GM21529 (cell line): ENCODE measurements at regions not wholly inside any gene's neighbourhood (a gene's known extent, or its start where the extent isn't known, plus 50 kb on each side); places are given as distances from the start of the nearest gene placed in this dataset.

Experiments used
- ATAC-seq: cut with Tn5 transposase; IDR thresholded peaks from one replicate; pipeline ENCODE4 v1.9.1; 2021; ENCODE audit not compliant: unreplicated experiment

DNA sequence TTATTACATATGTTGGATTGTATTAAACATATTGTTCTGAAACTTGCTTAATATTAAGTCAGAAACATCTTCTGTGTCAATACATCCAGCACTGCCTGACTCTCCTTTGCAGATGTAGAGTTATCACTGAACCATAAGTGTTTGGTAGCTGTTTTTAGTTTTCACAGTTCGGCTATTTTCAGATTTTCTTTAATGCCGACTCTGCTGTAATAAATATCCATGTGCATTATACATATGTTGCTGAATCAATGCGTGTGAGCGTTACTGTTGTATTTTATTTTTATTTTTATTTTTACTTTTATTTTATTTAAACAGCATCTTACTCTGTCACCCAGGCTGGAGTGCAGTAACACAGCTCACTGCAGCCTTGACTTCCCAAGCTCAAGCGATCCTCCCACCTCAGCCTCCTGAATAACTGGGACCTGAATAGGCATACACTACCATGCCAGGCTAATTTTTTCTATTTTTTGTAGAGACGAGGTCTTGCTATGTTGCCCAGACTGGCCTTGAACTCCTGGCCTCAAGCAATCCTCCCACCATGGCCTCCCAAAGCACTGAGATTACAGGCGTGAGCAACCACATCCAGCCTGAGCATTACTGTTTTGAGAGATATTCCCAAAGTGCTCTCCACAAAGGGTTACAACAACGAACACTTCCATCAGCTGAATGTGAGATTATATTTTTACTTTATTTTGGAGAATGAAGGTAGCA, 50.7 kb upstream of the NOCT start:
- no peak for ATAC-seq

DNA sequence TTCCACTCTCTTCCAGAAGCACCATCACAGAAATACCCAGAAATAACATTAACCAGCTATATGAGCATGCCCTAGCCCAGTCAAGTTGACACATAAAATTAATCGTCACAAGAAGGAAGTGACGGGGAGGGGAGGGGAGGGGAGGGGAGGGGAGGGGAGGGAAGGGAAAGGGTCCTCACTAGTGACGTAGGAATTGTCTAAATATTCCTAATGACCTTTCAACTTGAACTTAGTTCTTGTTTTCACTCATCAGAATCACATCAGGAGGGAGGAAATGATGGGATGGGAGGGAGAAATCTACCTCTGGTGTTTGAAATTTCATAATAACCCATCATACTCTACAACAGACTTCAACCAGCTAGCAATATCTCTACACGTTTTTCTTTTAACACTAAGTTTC, 52.2 kb upstream of the NOCT start:
- ATAC-seq: no peak

DNA sequence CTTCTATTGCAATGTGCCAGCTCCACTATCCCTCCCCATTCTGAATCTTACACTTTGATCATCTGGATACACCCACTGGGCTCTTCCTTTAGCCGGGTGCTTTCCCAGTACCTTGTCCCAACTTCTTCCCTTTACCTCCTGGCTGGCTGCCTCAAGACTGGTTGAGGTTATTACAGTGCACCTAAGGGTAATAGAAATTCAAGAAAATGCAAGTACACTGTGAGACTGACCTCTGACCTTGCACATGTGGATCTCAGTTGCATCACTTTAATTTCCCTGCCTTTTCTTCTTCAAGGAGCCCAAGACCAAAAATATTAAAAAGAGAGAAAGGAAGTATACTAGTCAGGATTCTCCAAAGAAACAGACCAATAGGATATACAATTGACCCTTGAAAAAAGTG, 53.9 kb upstream of the NOCT start:
- ATAC-seq: no peak

DNA sequence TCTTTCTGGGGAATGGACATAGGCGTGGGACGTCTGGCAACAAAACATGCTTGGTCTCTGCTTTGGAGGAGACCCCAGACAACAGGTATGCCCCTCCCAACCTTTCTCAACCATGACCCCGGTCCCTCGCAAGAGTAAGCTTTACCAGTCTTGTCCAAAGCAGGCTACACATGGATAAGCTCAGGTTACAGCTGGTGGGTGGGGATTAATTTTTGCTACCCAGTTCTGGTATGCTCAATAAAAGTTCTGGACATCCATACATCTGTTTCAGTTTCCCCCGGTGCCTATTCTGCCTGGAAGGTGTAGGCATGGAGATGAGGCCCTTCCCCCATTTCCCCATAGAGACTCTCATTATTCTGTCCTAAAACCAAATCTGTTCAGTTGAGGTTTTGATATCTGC, 54.5 kb upstream of the NOCT start:
- no peak for ATAC-seq

DNA sequence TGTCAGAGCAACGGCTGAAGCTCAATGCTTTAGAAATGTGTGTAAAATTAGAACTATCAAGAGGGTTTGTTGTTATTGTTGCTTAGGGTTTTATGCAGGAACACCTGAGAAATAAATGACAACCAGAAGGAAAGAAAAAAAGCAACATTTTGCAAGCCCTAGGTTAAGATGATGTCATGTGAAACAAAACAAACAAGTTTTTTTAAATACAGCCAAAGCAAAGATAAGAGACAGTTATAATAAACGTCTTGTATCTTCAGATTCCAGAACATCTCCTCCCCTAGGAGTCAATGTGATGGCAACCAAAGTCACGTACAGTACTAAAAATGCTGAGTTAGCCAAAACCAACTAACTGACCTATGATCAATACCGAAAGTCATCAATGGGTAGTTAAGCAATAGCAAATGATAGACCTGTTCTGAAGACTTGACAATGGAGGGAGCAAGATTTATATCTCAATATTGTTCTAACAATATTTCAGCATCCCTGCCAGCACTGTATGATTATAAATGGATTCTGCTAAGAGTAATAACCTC, 55.3 kb upstream of the NOCT start:
- ATAC-seq: no peak

DNA sequence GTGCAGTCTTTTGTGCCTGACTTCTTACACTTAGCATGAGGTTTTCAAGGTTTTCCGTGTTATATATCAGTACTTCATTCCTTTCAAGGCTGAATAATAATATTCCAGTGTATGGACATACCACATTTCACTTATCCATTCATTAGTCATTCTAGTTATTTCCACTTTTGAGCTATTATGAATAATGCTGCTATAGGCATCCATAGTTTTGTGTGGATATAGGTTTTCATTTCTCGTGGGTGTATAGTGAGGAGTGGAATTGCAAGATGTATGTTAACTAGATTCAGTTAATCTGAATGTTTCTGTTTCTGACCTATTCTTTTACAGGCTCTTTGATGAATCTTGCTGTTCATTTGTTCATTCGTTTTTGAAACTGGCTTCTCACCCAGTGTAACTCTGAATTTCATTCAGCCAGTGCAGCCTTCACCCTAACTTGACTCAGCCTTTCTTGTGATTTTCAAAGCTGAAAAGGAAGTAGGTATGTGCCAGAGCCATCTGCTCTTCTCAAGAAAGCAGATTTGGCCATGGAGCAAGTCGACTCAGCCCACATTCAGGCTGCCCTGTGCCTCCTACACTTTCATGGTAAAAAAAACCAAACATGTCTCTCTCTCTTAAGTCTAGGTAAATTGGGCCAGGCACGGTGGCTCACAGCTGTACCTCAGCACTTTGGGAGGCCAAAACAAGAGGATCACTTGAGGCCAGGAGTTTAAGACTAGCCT, 56.3 kb upstream of the NOCT start:
- no peak for ATAC-seq

DNA sequence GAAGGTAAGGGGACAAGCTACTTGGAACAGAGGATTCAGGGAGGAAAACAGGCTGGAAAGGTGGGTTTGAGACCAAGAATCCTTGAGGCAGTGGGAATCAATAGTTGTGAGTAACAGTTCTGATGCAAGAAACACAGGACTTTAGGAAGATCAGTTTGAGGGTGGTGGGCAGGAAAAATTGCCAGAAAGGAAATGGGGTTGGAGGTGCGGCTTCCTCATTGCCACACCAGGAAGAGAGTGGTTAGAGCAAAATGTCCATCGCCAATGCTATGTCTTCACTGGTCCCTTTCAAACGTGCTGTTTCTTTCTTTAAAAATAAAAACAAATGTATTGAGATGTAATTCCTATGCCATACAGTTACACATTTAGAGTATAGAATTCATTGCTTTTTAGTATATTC, 57.1 kb upstream of the NOCT start:
- no peak for ATAC-seq

DNA sequence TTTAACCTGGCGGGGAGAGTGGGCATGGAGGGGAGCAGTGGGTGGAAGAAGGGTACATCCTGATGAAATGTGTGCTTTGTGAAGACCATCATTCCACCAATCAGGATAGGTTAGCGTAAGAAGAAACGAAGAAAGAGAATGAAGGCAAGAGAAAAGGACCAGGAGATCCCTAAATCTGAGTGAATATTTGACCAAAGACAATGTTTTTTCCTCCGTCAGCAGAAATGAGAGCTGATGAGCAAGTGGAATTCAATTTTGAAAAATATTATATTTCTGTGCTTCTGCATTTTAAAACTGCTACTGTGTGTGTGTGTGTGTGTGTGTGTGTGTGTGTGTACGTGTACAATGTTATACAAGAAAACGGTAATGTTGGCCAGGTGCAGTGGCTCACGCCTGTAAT, 58.3 kb upstream of the NOCT start:
- ATAC-seq: no peak

DNA sequence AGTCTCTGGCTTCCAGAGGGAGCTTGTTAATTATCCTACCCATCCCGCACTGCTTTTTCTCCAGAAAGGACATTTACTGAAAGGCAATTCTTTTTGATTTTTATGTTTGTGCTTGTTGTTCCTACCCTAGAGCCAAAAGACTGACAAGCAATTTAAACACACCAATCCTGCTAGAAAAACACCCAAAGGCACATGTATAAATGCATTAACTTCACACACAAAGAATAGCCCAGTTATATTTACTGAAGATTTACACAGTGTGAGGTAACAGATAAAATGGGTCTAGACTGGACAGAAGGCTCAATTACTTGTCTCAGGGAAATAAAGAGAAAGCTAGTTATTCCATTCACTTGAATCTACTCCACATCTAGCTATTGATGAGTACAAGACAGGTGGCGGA, 61.2 kb upstream of the NOCT start:
- no peak for ATAC-seq

DNA sequence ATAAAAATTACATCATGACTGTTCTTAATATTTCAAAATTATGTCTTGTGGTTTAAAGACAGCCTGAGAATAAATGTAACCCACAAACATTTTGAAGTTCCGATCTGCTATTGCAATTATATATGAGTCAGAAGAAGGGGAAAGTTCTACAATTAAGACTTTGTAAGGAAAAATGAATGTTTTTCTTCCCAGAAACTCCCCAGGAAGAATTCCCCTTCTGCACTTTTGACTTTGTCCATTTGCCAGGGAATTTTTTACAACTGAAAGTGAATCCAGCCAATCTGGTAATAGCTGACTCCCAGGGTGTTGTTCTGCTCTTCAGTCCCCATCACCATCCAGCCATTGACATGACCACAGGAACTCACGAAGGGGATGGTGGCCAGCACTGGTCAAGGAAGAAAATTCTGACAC, 61.6 kb upstream of the NOCT start:
- ATAC-seq: no peak

DNA sequence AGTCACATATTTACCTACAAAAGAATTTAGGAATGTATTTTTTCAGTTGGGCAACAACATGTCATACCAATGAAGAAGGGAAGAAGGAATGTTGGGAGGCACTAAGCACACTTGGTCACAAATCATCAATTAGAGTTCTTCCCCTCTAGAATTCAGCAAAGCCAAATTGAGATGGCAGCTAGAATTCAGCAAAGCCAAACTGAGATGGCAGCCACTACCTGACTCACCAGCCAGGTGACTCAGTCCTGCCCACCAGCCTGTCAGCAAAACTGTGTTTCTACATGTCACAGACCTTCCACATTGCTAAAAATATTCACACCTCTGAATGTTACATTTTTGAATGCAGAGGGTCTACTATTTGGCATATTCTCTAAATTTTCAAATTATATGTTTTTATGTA, 63.2 kb upstream of the NOCT start:
- no peak for ATAC-seq

DNA sequence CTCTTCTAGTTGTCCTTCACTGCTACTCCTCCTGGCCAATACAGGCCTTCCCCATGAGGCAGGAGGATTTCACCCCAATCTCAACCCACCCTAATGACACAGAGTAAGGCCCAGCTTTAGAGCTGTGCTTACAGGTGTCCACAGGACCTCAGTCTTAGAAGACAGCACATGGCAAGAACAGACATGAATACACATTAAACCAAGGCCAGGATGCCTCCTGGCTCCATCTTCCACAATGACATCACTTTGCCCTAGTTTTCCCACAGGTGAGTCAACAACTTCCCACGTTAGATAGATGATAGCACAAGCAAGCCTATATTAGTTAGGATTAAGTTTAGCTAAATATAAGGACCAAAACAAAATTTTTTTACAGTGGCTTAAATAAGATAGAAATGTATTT, 63.8 kb upstream of the NOCT start:
- ATAC-seq: no peak

DNA sequence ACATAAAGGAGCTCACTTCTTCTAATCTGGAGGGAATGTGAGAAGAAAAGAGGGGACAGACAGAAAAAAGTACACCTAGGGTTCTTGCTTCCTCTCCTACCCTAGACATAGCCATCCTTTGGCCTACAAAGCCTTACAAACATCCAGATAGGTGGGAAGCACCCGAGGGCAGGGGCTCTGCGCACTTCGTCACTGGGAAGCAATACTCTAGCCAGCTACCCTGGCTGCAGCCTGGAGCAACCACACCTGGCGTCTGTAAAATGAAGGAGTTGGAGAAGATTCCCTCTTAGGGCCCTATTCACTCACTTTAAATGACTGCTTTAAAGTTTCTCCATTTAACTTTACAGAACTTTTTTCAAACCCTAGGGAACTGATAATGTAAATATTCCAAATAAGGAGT, 65.7 kb upstream of the NOCT start:
- no peak for ATAC-seq

DNA sequence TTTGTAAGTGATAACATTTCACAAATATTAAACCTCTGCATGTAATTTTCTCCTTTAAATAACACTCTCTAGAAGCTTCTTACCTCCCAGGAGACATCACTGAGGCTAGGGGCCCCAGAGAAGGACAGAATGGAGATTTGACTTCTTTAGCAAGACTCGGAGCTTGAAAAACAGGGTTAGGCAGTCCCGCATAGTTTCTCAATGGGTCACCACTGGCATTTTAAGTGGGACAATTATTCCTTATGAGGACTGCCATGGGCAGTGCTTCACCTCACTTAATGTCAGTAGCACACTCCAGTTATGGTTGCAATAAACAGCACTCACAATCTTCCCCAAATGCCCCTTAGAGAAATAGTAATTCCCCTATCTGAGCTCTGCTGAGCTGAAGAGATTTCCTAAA, 66.7 kb upstream of the NOCT start:
- no peak for ATAC-seq

DNA sequence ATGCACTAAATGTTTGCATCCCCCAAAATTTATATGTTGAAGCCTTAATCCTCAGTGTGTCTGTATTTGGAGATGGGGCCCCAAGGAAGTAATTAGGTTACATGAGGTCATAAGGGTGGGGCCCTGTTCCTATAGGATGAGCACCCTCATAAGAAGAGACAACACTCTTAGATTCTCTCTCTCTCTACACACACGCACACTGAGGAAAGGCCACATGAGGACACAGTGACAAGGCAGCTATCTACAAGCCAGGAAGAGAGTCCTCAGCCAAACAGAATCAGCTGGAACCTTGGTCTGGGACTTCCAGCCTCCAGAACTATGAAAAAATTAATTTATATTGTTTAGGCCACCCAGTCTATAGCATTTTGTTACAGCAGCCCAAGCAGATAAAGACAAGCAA, 69.3 kb upstream of the NOCT start:
- ATAC-seq: no peak

DNA sequence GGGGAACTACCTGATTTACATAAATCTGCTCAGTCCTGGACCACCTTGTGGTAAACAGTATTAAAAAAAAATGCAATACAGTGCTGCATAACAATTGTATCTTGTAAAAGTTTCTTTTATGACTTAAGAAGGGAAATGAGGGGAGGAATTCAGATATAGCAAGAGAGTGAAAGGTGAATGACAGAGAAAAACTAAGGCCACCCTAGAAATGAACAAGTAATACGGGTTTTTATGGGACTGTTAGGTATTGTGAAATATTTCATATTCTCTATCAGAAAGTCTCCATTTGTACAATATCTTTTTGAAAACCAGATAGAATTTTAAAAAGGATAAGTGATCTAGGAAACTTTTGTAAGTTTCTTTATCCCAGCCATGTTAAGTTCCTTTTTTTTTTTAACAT, 69.7 kb upstream of the NOCT start:
- no peak for ATAC-seq

DNA sequence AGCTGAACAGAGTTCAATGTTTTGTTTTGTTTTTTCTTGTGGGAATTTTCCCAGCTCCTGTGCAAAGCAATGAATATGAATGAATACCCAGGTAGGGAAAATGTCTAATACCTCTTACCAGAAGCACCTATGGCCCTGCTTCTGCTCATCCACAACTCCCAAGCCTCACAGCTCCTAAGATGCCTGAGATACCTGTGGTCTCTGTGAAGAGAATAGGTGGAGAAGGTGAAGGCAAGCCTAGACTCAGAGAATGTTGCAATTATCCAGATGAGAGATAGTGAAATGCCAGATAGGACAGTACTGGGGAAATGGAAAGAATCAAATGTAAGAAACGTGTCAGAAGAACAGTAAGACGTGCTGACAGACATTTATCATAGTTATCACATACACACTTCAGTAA, 70.2 kb upstream of the NOCT start:
- ATAC-seq: no peak

DNA sequence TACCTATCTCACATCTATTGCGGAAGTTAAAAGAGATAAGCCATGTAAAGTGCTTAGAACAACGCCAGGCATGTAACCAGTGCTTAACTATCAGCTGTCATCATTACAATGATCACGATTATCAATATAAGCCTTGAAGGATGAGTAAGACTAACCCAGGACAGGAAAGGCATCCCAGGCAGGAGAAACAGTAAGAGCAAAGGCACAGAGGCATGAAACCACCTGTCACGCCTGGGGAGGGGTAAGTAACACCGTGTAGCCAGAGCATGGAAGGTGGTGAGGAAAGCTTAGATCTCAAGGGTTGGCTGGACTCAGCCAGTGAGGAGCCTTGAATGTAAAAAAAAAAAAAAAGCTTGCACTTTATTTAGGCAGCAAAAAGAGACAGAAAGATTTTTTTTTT, 71.7 kb upstream of the NOCT start:
- ATAC-seq: no peak

DNA sequence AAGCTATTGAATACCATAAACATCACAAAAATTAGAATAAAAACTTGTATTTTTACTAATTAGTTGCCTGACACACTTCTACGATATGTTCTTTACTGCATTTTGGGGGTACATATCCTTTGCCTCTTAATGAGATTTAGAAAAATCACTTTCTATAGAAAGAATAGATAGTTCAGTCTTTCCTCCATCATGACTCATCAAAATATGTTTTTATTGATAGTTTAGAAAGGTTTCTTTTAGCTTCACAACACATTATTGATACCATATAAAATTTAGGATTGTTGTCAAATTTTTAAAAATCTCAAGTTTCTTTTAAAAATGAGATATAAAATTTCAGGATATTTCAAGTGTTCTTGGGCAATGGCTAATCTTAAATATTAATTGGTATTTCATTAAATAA, 74.5 kb upstream of the NOCT start:
- no peak for ATAC-seq

DNA sequence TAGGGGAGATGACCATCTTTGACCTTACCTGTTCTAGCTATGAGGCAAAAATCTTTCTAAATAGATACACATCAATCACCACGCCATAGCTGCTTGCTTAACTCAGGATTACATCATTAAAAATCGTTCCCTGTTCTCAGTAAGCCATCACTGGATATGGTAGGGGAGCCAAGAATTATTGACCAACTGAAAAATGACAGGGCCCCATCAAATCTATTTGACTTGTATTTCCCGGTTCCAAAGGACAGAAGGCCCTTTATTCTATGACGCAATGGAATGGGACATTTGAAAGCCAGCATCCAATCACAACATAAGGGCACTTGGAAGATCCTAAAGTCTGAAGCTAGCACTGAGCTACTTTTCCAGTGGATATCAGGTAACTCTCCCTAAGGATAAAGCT, 75.6 kb upstream of the NOCT start:
- ATAC-seq: no peak

DNA sequence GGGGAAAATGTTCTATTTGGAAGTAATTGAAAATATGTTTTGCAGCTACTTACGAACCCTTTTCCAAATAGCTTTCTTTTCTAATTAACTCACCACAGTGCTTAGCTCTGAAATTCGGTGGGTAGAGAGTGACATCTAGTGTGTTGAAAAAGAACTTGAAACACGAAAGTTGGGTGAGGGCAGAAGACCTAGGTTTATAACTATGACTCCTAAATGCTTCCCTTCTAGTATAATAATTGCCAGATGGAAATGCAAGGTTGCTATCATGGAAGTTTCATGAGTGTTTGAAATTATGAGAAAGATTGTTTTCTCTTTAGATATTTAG, 77.3 kb upstream of the NOCT start:
- peak; percentile 73 for ATAC-seq

DNA sequence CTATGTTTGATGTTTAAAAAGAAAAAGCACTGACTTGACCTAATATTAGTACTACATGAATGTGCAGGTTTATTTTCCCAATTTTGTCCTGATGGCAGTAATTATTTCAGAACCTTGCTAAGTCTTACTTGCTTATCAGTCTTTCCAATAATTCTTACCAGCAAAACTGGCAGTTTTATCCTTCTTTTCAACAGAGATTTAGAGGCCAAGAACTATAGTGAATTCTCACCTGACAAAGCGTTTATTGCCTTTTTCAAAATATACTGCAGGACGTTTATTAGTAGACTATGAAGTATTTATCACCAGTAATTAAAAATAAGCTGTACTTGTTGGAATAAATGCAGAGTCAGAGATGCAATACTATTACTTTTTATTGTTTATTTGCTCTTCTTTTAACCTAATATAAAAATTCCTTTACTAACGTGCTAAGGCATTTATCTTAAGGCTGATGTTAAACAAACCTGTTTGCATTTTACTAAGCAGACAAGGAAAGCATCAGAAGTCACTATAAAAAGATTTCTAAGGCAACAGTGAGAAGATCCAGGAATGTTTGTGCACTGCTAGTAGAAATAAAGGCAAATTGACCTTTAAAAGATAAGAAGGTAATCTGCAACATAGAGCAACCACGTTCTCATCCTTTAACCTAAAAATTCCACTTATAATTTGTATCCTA, 80.3 kb upstream of the NOCT start:
- no peak for ATAC-seq
